ENCODE measurements at regions not wholly inside any gene's neighbourhood (a gene's known extent, or its start where the extent isn't known, plus 50 kb on each side); places are given as distances from the start of the nearest gene placed in this dataset.

- TF ChIP-seq CTCF (IDR thresholded peaks at IDR 0.05; ENCODE audit: low read length) (no peak), EZH2 (optimal IDR thresholded peaks at IDR 0.05; ENCODE audit: low read depth, low read length) (no peak), EZH2phosphoT487 (IDR thresholded peaks at IDR 0.05; ENCODE audit: low read length) (no peak)
Measured at GRCh38 chr1:187443939-187444338, 615.2 kb downstream of the PLA2G4A start.

All from MM.1S (cell line).